BJ (cell line): ENCODE measurements at regions not wholly inside any gene's neighbourhood (a gene's known extent, or its start where the extent isn't known, plus 50 kb on each side); places are given as distances from the start of the nearest gene placed in this dataset.

Experiments used
- CTCF ChIA-PET: fragments of 350-600 bp; formaldehyde crosslinking; extraction: SDS; loops from one replicate; lab custom pipeline; 2021; ENCODE audit warnings: antibody characterized with exemption, inconsistent platforms; lab: Yijun Ruan, JAX
- POLR2A ChIA-PET: fragments of 300-600 bp; sonication (Branson Sonifier 250); formaldehyde crosslinking; extraction: SDS; loops from one replicate; lab custom pipeline; 2021; ENCODE audit warnings: antibody characterized with exemption; lab: Charles Lee
- DNase-seq: peaks from one replicate; pipeline ENCODE4 v3.0.0-alpha.2; 2011; ENCODE audit warnings: low read depth
- H3K27me3 ChIP-seq: 2 replicates; pipeline ENCODE4 v1.6.0; 2011; ENCODE audit warnings: low read length; ENCODE audit not compliant: control insufficient read depth, insufficient read depth
- H3K36me3 ChIP-seq: 2 replicates; pipeline ENCODE4 v1.5.1; 2011; ENCODE audit warnings: low read length; ENCODE audit not compliant: control insufficient read depth, insufficient read depth
- H3K4me3 ChIP-seq: 2 replicates; pipeline ENCODE4 v1.5.1; 2011; ENCODE audit warnings: low read depth, mild to moderate bottlenecking, control low read depth, low read length
- TF ChIP-seq, protein P1 (sequence below): IDR thresholded peaks from 2 replicates; pipeline ENCODE4 v1.5.1; 2011; ENCODE audit warnings: low read depth, mild to moderate bottlenecking, control low read depth, inconsistent platforms, low read length, moderate library complexity; ENCODE audit not compliant: insufficient read depth

DNA sequence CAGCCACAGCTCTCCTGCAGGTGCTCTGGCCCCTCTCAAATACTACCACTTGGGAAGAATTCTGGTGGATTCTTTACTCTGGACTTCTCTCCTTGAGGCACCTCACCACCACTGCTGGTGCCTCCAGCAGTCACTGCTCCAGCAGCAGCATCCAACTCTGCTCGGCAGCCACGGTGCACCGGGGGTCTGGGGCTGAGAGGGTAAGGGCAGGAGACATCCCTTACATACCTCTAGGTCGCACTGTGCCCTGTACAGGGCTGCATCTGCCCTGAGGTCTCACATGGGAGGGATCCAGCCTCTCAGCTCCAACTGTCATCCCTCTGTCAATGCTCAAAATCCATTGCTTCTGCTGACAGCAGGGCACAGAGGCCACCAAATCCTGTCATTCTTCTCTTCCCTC lies 588.2 kb downstream of the CDK5RAP2 start:
- DNase-seq = no peak
- CTCF ChIA-PET = no interaction called here
- Histone ChIP-seq H3K27me3 (no peaks in the 10 kb centered on the region), H3K4me3 (no peak overlapping the region), H3K36me3 (no peaks in the 10 kb centered on the region)
- POLR2A ChIA-PET = no interaction called here
- TF ChIP-seq, protein P1, sequence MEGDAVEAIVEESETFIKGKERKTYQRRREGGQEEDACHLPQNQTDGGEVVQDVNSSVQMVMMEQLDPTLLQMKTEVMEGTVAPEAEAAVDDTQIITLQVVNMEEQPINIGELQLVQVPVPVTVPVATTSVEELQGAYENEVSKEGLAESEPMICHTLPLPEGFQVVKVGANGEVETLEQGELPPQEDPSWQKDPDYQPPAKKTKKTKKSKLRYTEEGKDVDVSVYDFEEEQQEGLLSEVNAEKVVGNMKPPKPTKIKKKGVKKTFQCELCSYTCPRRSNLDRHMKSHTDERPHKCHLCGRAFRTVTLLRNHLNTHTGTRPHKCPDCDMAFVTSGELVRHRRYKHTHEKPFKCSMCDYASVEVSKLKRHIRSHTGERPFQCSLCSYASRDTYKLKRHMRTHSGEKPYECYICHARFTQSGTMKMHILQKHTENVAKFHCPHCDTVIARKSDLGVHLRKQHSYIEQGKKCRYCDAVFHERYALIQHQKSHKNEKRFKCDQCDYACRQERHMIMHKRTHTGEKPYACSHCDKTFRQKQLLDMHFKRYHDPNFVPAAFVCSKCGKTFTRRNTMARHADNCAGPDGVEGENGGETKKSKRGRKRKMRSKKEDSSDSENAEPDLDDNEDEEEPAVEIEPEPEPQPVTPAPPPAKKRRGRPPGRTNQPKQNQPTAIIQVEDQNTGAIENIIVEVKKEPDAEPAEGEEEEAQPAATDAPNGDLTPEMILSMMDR = no peak

DNA sequence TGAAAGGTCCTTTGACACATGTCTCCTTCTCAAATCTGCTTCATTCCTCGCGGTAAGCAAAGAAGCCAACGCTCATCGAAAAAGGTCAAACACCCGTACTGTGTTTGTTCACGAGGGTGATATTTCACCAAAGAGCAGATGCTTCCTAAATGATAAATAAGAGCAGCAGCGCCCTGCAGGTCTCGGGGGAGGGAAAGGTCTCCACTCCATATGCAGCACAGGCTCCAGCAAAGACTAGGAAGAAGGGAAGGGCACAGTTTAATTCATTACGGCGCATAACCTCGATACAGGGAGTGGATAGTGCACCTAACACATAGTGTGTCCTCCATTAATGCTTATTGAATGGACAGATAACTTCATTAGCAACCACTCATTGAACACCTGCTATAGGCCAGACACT lies 593.3 kb downstream of the CDK5RAP2 start:
- TF ChIP-seq, protein P1 = no peak
- POLR2A ChIA-PET = no interaction called here

DNA sequence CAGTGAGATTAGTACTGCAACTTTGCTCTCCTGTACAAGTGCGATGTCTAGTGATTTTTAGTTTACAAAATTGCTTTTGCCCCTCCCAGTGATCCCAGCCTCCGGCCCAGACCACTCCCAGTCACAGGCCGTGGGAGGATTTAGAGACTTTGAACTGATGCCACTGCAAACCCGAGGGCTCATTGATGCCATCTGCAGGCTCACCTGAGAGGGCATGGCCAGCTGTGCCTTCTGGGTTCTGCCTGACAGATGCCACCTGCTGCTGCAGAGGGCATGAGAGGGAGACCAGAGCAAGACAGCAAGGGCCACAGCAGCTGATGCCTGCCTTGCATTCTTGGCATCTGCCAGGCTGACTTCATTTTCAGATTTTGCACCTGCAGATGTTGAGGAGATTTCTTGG lies 593.8 kb downstream of the CDK5RAP2 start:
- no peaks in the 10 kb centered on the region for H3K36me3 ChIP-seq
- H3K27me3 ChIP-seq = no peaks in the 10 kb centered on the region
- POLR2A ChIA-PET = no interaction called here
- TF ChIP-seq, protein P1 = no peak
- CTCF ChIA-PET = no interaction called here
- DNase-seq = no peak
- no peak overlapping the region for H3K4me3 ChIP-seq

More for the DNA sequence above, 593.3 kb downstream of the CDK5RAP2 start:
- CTCF ChIA-PET = no interaction called here
- no peak for DNase-seq
- Histone ChIP-seq H3K27me3 (no peaks in the 10 kb centered on the region), H3K36me3 (no peaks in the 10 kb centered on the region), H3K4me3 (no peak overlapping the region)

GRCh38 chr9:119974026-119974425 lies 604.8 kb upstream of the BRINP1 start:
- H3K4me3 ChIP-seq = no peak overlapping the region
- TF ChIP-seq, protein P1 = no peak
- no peak for DNase-seq
- H3K27me3 ChIP-seq = no peaks in the 10 kb centered on the region; the same call in none of the 2 replicates
- POLR2A ChIA-PET = interaction anchor here (0.7 kb wide), 1 partner anchor 396 kb away, joined by 4 read pairs; no protein-coding TSS in a partner anchor
- CTCF ChIA-PET = interaction anchor here (0.6 kb wide), 1 partner anchor 513 kb away, joined by 3 read pairs; no protein-coding TSS in a partner anchor
- no peaks in the 10 kb centered on the region for H3K36me3 ChIP-seq

- TF ChIP-seq, protein P1 = peak; percentile 98
- DNase-seq = peak; percentile 25
- ChIA-PET POLR2A (no interaction called here), CTCF (interaction anchor here (0.6 to 9.9 kb wide), 33 partner anchors 11 to 638 kb away, joined by 3 to 103 read pairs (median 3); no protein-coding TSS in a partner anchor)
- Histone ChIP-seq H3K4me3 (no peak overlapping the region), H3K36me3 (no peaks in the 10 kb centered on the region), H3K27me3 (no peaks in the 10 kb centered on the region)
Measured at GRCh38 chr9:119968836-119969707, 599.8 kb upstream of the BRINP1 start.
